ENCODE measurements at regions not wholly inside any gene's neighbourhood (a gene's known extent, or its start where the extent isn't known, plus 50 kb on each side); places are given as distances from the start of the nearest gene placed in this dataset.
"Not testable (repeated sequence)": the region's sequence is repeated elsewhere in the genome, so short reads cannot be mapped to it uniquely, and the experiment has no call there.

GRCh38 chr7:54183055-54183454, 359.1 kb upstream of the VSTM2A start:
- H3K36me3 Mint-ChIP-seq: no peaks in the 10 kb centered on the region
- H3K27ac Mint-ChIP-seq: no peak overlapping the region
- peaks cover 44% of the 10 kb centered on the region for H3K9me3 Mint-ChIP-seq
- no peaks in the 10 kb centered on the region for H3K4me1 Mint-ChIP-seq (ENCODE audit: low read depth)
- no peaks in the 10 kb centered on the region for H3K27me3 Mint-ChIP-seq
- no peak overlapping the region for H3K4me3 Mint-ChIP-seq
- DNase-seq: no peak
- intact Hi-C loops (cut with micrococcal nuclease): no loop called here
- POLR2A ChIA-PET: no interaction called here
- CTCF ChIA-PET: no interaction called here

- H3K27ac Mint-ChIP-seq: no peak overlapping the region
- POLR2A ChIA-PET: no interaction called here
- no peak for DNase-seq
- H3K36me3 Mint-ChIP-seq: no peaks in the 10 kb centered on the region
- CTCF ChIA-PET: no interaction called here
- intact Hi-C loops (cut with micrococcal nuclease): no loop called here
- no peaks in the 10 kb centered on the region for H3K27me3 Mint-ChIP-seq
- no peaks in the 10 kb centered on the region for H3K4me1 Mint-ChIP-seq (ENCODE audit: low read depth)
- H3K4me3 Mint-ChIP-seq: no peak overlapping the region
- peaks cover 36% of the 10 kb centered on the region for H3K9me3 Mint-ChIP-seq
Observed at GRCh38 chr7:54186336-54186735, 355.8 kb upstream of the VSTM2A start.

GRCh38 chr7:54187886-54188685, 354.1 kb upstream of the VSTM2A start:
- intact Hi-C loops (cut with micrococcal nuclease): no loop called here
- POLR2A ChIA-PET: no interaction called here
- CTCF ChIA-PET: no interaction called here

GRCh38 chr7:54188843-54189242, 353.3 kb upstream of the VSTM2A start:
- Mint-ChIP-seq H3K4me1 (ENCODE audit: low read depth) (no peaks in the 10 kb centered on the region), H3K36me3 (no peaks in the 10 kb centered on the region), H3K27me3 (no peaks in the 10 kb centered on the region), H3K4me3 (no peak overlapping the region), H3K27ac (no peak overlapping the region), H3K9me3 (peaks cover 27% of the 10 kb centered on the region)
- DNase-seq: no peak
- CTCF ChIA-PET: no interaction called here
- POLR2A ChIA-PET: no interaction called here
- intact Hi-C loops (cut with micrococcal nuclease): no loop called here

More at GRCh38 chr7:54187886-54188685, 354.1 kb upstream of the VSTM2A start:
- DNase-seq: no peak
- no peak overlapping the region for H3K4me3 Mint-ChIP-seq
- no peak overlapping the region for H3K27ac Mint-ChIP-seq
- H3K27me3 Mint-ChIP-seq: no peaks in the 10 kb centered on the region
- peaks cover 30% of the 10 kb centered on the region for H3K9me3 Mint-ChIP-seq
- no peaks in the 10 kb centered on the region for H3K4me1 Mint-ChIP-seq (ENCODE audit: low read depth)
- no peaks in the 10 kb centered on the region for H3K36me3 Mint-ChIP-seq

DNA sequence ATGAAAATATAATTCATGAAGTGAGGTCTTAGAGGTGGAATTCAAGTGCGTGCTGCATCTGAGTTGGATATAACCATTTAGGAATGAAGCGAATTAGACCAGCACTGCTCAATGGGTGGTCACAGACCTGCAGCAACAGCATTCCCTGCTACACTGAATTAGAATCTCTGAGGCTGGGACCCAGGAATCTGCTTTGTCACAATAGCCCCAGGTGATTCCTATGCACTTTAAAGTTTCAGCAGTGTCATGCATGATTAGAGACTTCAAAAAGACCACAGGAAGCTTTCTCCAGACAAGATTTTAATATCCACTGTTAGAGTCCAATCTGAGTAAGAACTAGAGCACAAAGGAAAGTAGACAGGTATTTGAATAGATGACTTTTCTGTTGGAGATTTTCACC, 352.8 kb upstream of the VSTM2A start:
- POLR2A ChIA-PET: no interaction called here
- H3K9me3 Mint-ChIP-seq: peaks cover 25% of the 10 kb centered on the region
- CTCF ChIA-PET: no interaction called here
- no peak for DNase-seq
- no peak overlapping the region for H3K4me3 Mint-ChIP-seq
- intact Hi-C loops (cut with micrococcal nuclease): no loop called here
- H3K36me3 Mint-ChIP-seq: no peaks in the 10 kb centered on the region
- H3K27ac Mint-ChIP-seq: no peak overlapping the region
- H3K27me3 Mint-ChIP-seq: no peaks in the 10 kb centered on the region
- H3K4me1 Mint-ChIP-seq (ENCODE audit: low read depth): no peaks in the 10 kb centered on the region

DNA sequence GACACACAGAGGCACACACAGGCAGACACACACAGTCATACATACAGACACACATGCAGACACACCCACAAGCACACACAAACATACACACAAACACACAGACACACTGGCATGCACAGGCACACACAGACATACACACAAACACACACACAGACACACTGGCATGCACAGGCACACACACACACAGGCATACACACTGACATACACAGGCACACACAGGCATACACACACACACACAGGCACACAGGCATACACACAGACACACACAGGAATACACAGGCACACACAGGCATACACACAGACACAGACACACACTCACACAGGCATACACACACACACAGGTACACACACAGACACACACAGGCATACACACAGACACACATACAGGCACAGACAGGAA, 340.7 kb upstream of the VSTM2A start:
- H3K9me3 Mint-ChIP-seq: peaks cover 11% of the 10 kb centered on the region
- ChIA-PET CTCF (no interaction called here), POLR2A (no interaction called here)
- H3K27me3 Mint-ChIP-seq: no peaks in the 10 kb centered on the region
- intact Hi-C loops (cut with micrococcal nuclease): no loop called here
- DNase-seq: no peak
- no peak overlapping the region for H3K27ac Mint-ChIP-seq
- no peaks in the 10 kb centered on the region for H3K36me3 Mint-ChIP-seq
- H3K4me1 Mint-ChIP-seq (ENCODE audit: low read depth): no peaks in the 10 kb centered on the region
- no peak overlapping the region for H3K4me3 Mint-ChIP-seq

DNA sequence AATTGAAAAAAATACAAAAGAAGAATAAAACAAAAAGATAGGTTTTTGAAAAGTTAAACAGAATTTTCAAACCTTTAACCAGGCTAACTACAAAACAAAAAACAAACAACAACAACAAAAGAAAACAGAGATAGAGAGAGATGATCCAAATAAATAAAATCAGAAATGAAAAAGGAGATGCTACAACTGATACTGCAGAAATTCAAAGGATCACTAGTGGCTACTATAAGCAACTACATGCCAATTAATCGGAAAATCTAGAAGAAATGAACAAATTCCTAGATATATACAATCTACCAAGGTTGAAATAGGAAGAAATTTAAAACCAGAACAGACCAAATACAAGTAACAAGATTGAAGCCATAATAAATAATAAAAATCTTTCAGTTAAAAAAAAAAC, 326.8 kb upstream of the VSTM2A start:
- intact Hi-C loops (cut with micrococcal nuclease): no loop called here
- Mint-ChIP-seq H3K4me3 (no peak overlapping the region), H3K4me1 (ENCODE audit: low read depth) (no peaks in the 10 kb centered on the region), H3K27me3 (no peaks in the 10 kb centered on the region), H3K9me3 (peaks cover 56% of the 10 kb centered on the region), H3K36me3 (no peaks in the 10 kb centered on the region), H3K27ac (no peak overlapping the region)
- ChIA-PET POLR2A (no interaction called here), CTCF (no interaction called here)
- DNase-seq: no peak

GRCh38 chr7:54226030-54226429, 316.1 kb upstream of the VSTM2A start:
- H3K27ac Mint-ChIP-seq; H3K9me3 Mint-ChIP-seq; intact Hi-C loops (cut with micrococcal nuclease); H3K27me3 Mint-ChIP-seq; POLR2A ChIA-PET; CTCF ChIA-PET; H3K4me1 Mint-ChIP-seq (ENCODE audit: low read depth); H3K36me3 Mint-ChIP-seq; DNase-seq; H3K4me3 Mint-ChIP-seq: not testable (repeated sequence)

DNA sequence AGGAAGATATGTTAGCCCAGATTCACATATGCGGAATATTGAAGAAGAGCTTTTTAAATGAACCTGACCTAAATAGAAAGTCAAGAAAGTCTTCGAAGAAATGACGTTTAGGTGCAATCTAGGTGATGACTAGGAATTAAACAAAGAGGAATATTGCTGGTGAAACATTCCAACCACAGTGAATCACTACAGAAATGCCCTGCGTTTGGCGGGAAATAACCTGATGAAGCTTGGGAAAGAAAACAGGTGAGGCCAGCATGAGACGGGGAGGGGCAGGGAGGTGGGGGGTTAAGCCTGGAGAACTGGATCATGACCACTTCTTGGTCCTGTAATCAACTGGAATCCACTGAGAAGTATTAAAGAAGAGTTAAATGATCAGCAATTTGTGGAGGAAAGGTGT, 299.4 kb upstream of the VSTM2A start:
- Mint-ChIP-seq H3K27ac (no peak overlapping the region), H3K4me1 (ENCODE audit: low read depth) (no peaks in the 10 kb centered on the region), H3K27me3 (no peaks in the 10 kb centered on the region), H3K36me3 (no peaks in the 10 kb centered on the region), H3K9me3 (peaks cover 26% of the 10 kb centered on the region), H3K4me3 (no peak overlapping the region)
- intact Hi-C loops (cut with micrococcal nuclease): no loop called here
- CTCF ChIA-PET: no interaction called here
- no peak for DNase-seq
- POLR2A ChIA-PET: no interaction called here

GRCh38 chr7:54245020-54245419, 297.2 kb upstream of the VSTM2A start:
- no peaks in the 10 kb centered on the region for H3K36me3 Mint-ChIP-seq
- H3K4me1 Mint-ChIP-seq (ENCODE audit: low read depth): no peaks in the 10 kb centered on the region
- H3K4me3 Mint-ChIP-seq: no peak overlapping the region
- intact Hi-C loops (cut with micrococcal nuclease): no loop called here
- peaks cover 18% of the 10 kb centered on the region for H3K9me3 Mint-ChIP-seq
- ChIA-PET POLR2A (no interaction called here), CTCF (no interaction called here)
- DNase-seq: no peak
- no peaks in the 10 kb centered on the region for H3K27me3 Mint-ChIP-seq
- no peak overlapping the region for H3K27ac Mint-ChIP-seq

DNA sequence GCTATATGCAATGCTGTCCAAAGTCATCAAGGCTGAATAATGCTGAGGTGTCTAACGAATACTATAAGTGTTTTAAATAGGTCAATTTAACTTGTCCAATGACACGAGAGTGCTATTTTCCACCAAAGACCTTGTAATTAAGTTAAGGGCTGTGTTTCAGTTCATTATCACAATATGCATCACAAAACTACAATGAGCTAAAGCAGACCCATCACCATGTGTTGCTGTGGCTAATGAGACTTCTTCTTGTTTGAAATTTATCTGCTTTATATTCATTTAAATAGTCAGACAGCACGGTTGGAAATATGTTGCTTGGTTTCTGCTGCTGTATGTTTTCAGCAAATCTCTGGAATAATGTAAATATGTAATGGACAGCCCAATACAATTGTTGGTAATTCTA, 292.5 kb upstream of the VSTM2A start:
- no peak overlapping the region for H3K27ac Mint-ChIP-seq
- no peaks in the 10 kb centered on the region for H3K4me1 Mint-ChIP-seq (ENCODE audit: low read depth)
- POLR2A ChIA-PET: no interaction called here
- no peak for DNase-seq
- no peaks in the 10 kb centered on the region for H3K27me3 Mint-ChIP-seq
- CTCF ChIA-PET: no interaction called here
- H3K9me3 Mint-ChIP-seq: peaks cover 13% of the 10 kb centered on the region
- intact Hi-C loops (cut with micrococcal nuclease): no loop called here
- H3K4me3 Mint-ChIP-seq: no peak overlapping the region
- no peaks in the 10 kb centered on the region for H3K36me3 Mint-ChIP-seq

DNA sequence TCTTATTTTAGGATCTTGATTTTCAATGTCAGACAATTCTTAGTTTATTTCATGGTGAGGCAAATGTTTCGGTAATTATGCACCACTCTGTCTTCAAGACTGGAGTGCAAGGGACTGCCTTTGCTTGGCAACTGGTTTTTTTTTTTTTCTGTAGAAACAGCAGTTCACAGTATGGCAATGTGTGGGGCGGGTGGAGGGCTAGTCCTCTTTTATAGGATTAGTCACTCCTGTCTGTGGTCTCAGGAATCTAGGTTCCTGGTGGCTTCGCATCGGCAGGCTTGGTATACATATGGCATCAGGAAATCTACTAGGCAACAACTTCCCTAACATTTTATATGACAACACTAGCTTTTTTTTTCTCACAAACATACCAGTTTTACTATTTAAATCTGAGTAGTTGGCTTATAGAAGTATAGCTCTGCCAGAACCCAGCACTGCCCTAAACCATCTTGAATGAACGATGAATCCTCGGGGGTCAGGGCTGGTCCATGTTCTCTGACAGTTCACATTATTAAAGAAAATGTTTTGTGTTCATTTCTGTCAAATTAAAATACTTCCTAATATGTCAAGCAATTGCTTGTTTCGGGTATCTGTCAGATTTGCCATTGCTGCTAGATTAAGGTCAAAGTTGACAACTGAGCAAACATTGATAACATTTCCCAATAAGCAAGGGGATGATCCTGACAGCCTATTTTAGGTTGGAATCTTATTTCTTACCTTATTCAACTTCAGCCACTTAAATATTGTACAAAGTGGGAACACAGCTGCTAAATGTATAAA, 289.7 kb upstream of the VSTM2A start:
- intact Hi-C loops (cut with micrococcal nuclease): no loop called here
- H3K27me3 Mint-ChIP-seq: no peaks in the 10 kb centered on the region
- H3K4me1 Mint-ChIP-seq (ENCODE audit: low read depth): no peaks in the 10 kb centered on the region
- no peak overlapping the region for H3K4me3 Mint-ChIP-seq
- DNase-seq: no peak
- H3K27ac Mint-ChIP-seq: no peak overlapping the region
- ChIA-PET CTCF (no interaction called here), POLR2A (no interaction called here)
- H3K9me3 Mint-ChIP-seq: peaks cover 18% of the 10 kb centered on the region
- no peaks in the 10 kb centered on the region for H3K36me3 Mint-ChIP-seq

DNA sequence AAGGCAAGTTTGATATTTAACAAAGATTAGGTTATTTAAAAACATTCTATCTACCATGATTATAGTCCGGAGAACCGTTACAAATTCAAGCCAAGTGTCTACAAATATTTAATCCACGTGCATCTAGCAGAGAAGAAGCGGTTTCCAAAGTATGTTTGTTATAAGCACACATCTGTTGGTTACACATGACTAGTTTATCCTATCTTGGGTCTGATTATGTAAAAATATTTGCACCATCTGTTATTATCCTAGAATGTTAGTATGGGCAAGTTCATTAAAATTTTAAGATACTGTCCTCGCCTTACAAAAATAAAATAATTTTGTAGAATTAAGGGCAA, 289.2 kb upstream of the VSTM2A start:
- intact Hi-C loops (cut with micrococcal nuclease): no loop called here
- CTCF ChIA-PET: no interaction called here
- POLR2A ChIA-PET: no interaction called here
- Mint-ChIP-seq H3K27ac (no peak overlapping the region), H3K4me3 (no peak overlapping the region), H3K36me3 (no peaks in the 10 kb centered on the region), H3K9me3 (peaks cover 18% of the 10 kb centered on the region), H3K4me1 (ENCODE audit: low read depth) (no peaks in the 10 kb centered on the region), H3K27me3 (no peaks in the 10 kb centered on the region)
- DNase-seq: no peak
